Endothelial cell of umbilical vein (primary cell): ENCODE measurements at regions not wholly inside any gene's neighbourhood (a gene's known extent, or its start where the extent isn't known, plus 50 kb on each side); places are given as distances from the start of the nearest gene placed in this dataset.

Source experiments
- BruUV-seq: library from RNA; stranded (reverse); fragments of 400-500 nt; replicated peaks from 2 replicates; lab custom pipeline; 2021; lab: Mats Ljungman, UMichigan
- CTCF ChIA-PET: fragments of 300-600, 350-600 bp; sonication (Branson Sonifier 250); formaldehyde crosslinking; loops from one replicate; lab custom pipeline; 2021; ENCODE audit warnings: antibody characterized with exemption, inconsistent platforms; lab: Charles Lee
- POLR2A ChIA-PET: fragments of 300-600, 350-600 bp; sonication (Branson Sonifier 250); formaldehyde crosslinking; loops from one replicate; lab custom pipeline; 2021; ENCODE audit warnings: antibody characterized with exemption, inconsistent platforms; lab: Charles Lee
- DNase-seq: peaks from one replicate; pipeline ENCODE4 v3.0.0-alpha.2; 2011; ENCODE audit warnings: low read depth, low spot score
- FAIRE-seq: peaks from 2 replicates; lab custom pipeline; 2011; peaks lifted over from hg19 to GRCh38; lab: Jason Lieb, UNC
- H2AFZ ChIP-seq: 2 replicates; pipeline ENCODE4 v1.6.0; 2012; ENCODE audit warnings: low read depth, low read length, control low read depth, inconsistent platforms
- H3K27ac ChIP-seq: 2 replicates; pipeline ENCODE4 v1.5.1; 2011; ENCODE audit warnings: low read depth, mild to moderate bottlenecking, control low read depth, low read length, moderate library complexity; ENCODE audit not compliant: insufficient read depth
- H3K27me3 ChIP-seq, 2 experiments: 2 replicates each; pipeline versions ENCODE4 v1.6.0 to v1.6.1; 2011; ENCODE audit warnings: low read length in 2 of 2, mixed read lengths in 1 of 2; ENCODE audit not compliant: control insufficient read depth in 2 of 2, insufficient read depth in 2 of 2
- H3K36me3 ChIP-seq, 2 experiments: 2 replicates in 1 of 2; 3 replicates in 1 of 2; pipeline ENCODE4 v1.5.1; 2011; ENCODE audit warnings: low read length in 2 of 2, mild to moderate bottlenecking in 1 of 2, moderate library complexity in 1 of 2; ENCODE audit not compliant: control insufficient read depth in 2 of 2, insufficient read depth in 2 of 2; ENCODE audit errors: extremely low read depth in 1 of 2
- H3K4me1 ChIP-seq: 3 replicates; pipeline ENCODE4 v1.5.1; 2011; ENCODE audit warnings: mild to moderate bottlenecking, low read length; ENCODE audit not compliant: control insufficient read depth, insufficient read depth; ENCODE audit errors: extremely low read depth
- H3K4me2 ChIP-seq: 2 replicates; pipeline ENCODE4 v1.6.1; 2011; ENCODE audit warnings: low read length, control low read depth, mixed read lengths; ENCODE audit not compliant: insufficient read depth
- H3K4me3 ChIP-seq, 3 experiments: fragments of 200-600 bp in 1 of 3; sonication (generic), shearing (Covaris generic) in 1 of 3; replicated peaks in 1 of 3; 2 replicates each; pipeline ENCODE4 v1.5.1; 2011 to 2016; ENCODE audit warnings: control low read depth in 3 of 3, low read length in 3 of 3, mild to moderate bottlenecking in 2 of 3, inconsistent platforms in 1 of 3, low read depth in 1 of 3, moderate library complexity in 1 of 3; ENCODE audit not compliant: insufficient read depth in 1 of 3
- H3K79me2 ChIP-seq: 2 replicates; pipeline ENCODE4 v1.6.0; 2012; ENCODE audit warnings: low read length, inconsistent platforms; ENCODE audit not compliant: control insufficient read depth, insufficient read depth
- H3K9ac ChIP-seq: replicated peaks from 2 replicates; pipeline ENCODE3; 2011; ENCODE audit warnings: low read length, control low read depth; ENCODE audit not compliant: insufficient read depth; ENCODE audit errors: extremely low read depth
- H3K9me1 ChIP-seq: replicated peaks from 3 replicates; pipeline ENCODE4 v1.6.0; 2011; ENCODE audit warnings: mild to moderate bottlenecking, low read length; ENCODE audit not compliant: control insufficient read depth, insufficient read depth; ENCODE audit errors: extremely low read depth
- H3K9me3 ChIP-seq: replicated peaks from 2 replicates; pipeline ENCODE4 v1.5.1; 2012; ENCODE audit warnings: low read length, inconsistent platforms; ENCODE audit not compliant: control insufficient read depth, insufficient read depth
- H4K20me1 ChIP-seq: replicated peaks from 2 replicates; pipeline ENCODE3; 2011; ENCODE audit warnings: mild to moderate bottlenecking, low read length; ENCODE audit not compliant: control insufficient read depth, insufficient read depth; ENCODE audit errors: extremely low read depth
- CTCF ChIP-seq, 2 donors: IDR thresholded peaks; 1 replicate in 1 of 2; 2 replicates in 1 of 2; pipeline ENCODE4 v1.5.1; 2011; ENCODE audit warnings: low read length in 2 of 2, mild to moderate bottlenecking in 2 of 2, moderate library complexity in 2 of 2, control low read depth in 1 of 2, inconsistent platforms in 1 of 2, low read depth in 1 of 2; ENCODE audit not compliant: insufficient read depth in 1 of 2; ENCODE audit errors: extremely low read depth in 1 of 2
- EZH2 ChIP-seq: IDR thresholded peaks from 2 replicates; pipeline ENCODE4 v1.6.1; 2012; ENCODE audit warnings: borderline replicate concordance, low read depth, mild to moderate bottlenecking, moderate library complexity, low read length, inconsistent platforms; ENCODE audit not compliant: severe bottlenecking
- FOS ChIP-seq: IDR thresholded peaks from 2 replicates; pipeline ENCODE4 v1.6.1; 2011; ENCODE audit warnings: mild to moderate bottlenecking, low read length, moderate library complexity, borderline replicate concordance; ENCODE audit not compliant: insufficient read depth
- GATA2 ChIP-seq: IDR thresholded peaks from 2 replicates; pipeline ENCODE4 v1.7.0; 2011; ENCODE audit warnings: low read depth, mild to moderate bottlenecking, moderate library complexity, mixed read lengths, low read length; ENCODE audit not compliant: insufficient read length, insufficient read depth
- JUN ChIP-seq: IDR thresholded peaks from 2 replicates; pipeline ENCODE4 v1.6.1; 2011; ENCODE audit warnings: borderline replicate concordance, low read depth; ENCODE audit not compliant: insufficient read length, insufficient read depth
- MAX ChIP-seq: IDR thresholded peaks from 2 replicates; pipeline ENCODE4 v1.6.1; 2011; ENCODE audit not compliant: insufficient read depth, insufficient read length
- MYC ChIP-seq: IDR thresholded peaks from one replicate; pipeline ENCODE4 v1.6.1; 2011; ENCODE audit warnings: mild to moderate bottlenecking, low read depth, low read length
- POLR2A ChIP-seq: IDR thresholded peaks from 2 replicates; pipeline ENCODE4 v1.6.1; 2012; ENCODE audit warnings: low read depth, mild to moderate bottlenecking, control low read depth, low read length
- POLR2AphosphoS5 ChIP-seq: IDR thresholded peaks from 2 replicates; pipeline ENCODE4 v1.6.1; 2012; ENCODE audit warnings: low read depth, mild to moderate bottlenecking, control low read depth, low read length, moderate library complexity; ENCODE audit not compliant: insufficient read depth
- dilution Hi-C: fragments of 300-500 bp; cut with MboI; formaldehyde crosslinking; loops from one replicate; pipeline ENCODE4 v1.15.0; 2019; ENCODE audit warnings: low sequenced_read_pairs; ENCODE audit not compliant: extremely low pct_ligation_motif_present
- intact Hi-C: fragments of 100-400 bp; cut with micrococcal nuclease; formaldehyde crosslinking; loops from one replicate; pipeline ENCODE4 v1.10.0; 2022

DNA sequence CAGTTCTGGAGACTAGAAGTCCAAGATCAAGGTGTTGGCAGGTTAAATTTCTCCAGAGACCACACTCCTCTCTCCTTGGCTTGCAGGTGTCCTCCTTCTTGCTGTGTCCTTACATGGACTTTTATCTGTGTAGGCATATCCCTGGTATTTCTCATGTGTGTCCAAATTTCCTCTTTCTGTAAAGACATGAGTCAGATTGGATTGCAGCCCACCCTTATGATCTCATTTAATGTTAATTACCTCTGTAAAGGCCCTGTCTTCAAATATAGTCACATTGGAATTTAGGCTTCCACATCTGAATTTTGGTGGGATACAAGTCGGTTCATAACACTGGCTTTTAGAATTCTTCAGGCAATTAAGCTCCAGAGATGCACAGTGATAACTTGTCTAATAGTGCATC, 322.2 kb upstream of the GRIA1 start:
- peaks cover 3% of the 10 kb centered on the region for H3K9me3 ChIP-seq
- intact Hi-C loops = no loop called here
- CTCF ChIA-PET = no interaction called here

More for the DNA sequence above, 322.2 kb upstream of the GRIA1 start:
- dilution Hi-C loops = no loop called here
- H3K36me3 ChIP-seq = no peaks in the 10 kb centered on the region
- H3K9ac ChIP-seq = no peak overlapping the region
- no peaks in the 10 kb centered on the region for H3K79me2 ChIP-seq
- BruUV-seq = no TSS peak
- no peaks in the 10 kb centered on the region for H3K4me1 ChIP-seq
- no peak for TF ChIP-seq GATA2
- TF ChIP-seq MYC = no peak
- no peak for TF ChIP-seq POLR2A
- TF ChIP-seq CTCF (IDR thresholded peaks at IDR 0.05; ENCODE audit: extremely low read depth in 1 of 2, insufficient read depth in 1 of 2, low read depth in 1 of 2, low read length in 2 of 2) = no peak
- TF ChIP-seq FOS = no peak
- no peak for TF ChIP-seq JUN
- TF ChIP-seq EZH2 = no peak
- TF ChIP-seq MAX = no peak
- TF ChIP-seq POLR2AphosphoS5 = no peak
- no peak overlapping the region for H3K27ac ChIP-seq
- DNase-seq (no peak), FAIRE-seq (no peak)
- POLR2A ChIA-PET = no interaction called here
- no peak overlapping the region for H3K4me3 ChIP-seq
- H3K4me2 ChIP-seq = no peak overlapping the region
- no peaks in the 10 kb centered on the region for H4K20me1 ChIP-seq
- no peaks in the 10 kb centered on the region for H3K9me1 ChIP-seq
- H2AFZ ChIP-seq = no peak overlapping the region
- H3K27me3 ChIP-seq = no peaks in the 10 kb centered on the region
